COR-L47 (cell line): ENCODE measurements at regions not wholly inside any gene's neighbourhood (a gene's known extent, or its start where the extent isn't known, plus 50 kb on each side); places are given as distances from the start of the nearest gene placed in this dataset.
A peak's percentile ranks its signal among the peaks of the same experiment; 100 is the strongest.

ENCODE experiments used
- DNase-seq: peaks from one replicate; lab custom pipeline; 2025; lab: John Stamatoyannopoulos, UW

DNA sequence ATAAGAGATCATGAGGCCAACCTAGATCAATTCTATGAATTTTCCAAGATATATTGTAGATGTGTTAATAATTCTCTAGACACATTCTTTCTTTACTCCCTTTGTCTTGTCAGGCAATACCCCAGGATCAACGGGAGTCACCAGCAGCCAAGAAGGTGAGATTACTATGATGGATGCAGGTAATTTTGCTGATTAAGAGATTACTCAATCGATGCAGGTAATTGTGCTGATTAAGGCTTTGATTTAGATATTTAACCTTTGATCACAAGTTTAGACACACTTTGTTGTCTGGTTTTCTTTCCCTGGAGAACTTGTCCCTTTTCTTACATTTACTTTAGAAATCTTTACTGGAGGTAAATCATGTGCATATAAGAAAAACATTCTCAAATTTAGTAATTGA lies 134.3 kb upstream of the CNTN1 start:
- DNase-seq = no peak

DNA sequence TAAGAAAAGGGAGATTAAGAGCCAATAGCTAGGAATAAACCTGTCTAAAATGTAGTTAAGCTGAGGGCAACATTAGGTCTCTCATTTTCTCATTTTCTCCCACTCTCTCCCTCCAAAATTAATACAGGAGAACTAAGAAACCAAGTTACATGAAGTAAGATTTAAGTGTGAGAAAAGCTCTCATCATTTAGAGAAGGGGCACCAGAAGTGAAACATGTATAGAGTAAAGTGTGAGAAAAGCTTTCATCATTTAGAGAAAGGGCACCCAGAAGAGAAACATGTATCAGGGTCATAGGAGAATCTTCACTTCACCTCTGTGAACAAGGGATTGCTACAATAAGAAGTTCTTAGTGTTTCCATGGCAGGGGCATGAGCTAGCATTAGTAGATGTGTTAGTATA lies 132.4 kb upstream of the CNTN1 start:
- DNase-seq = no peak

DNA sequence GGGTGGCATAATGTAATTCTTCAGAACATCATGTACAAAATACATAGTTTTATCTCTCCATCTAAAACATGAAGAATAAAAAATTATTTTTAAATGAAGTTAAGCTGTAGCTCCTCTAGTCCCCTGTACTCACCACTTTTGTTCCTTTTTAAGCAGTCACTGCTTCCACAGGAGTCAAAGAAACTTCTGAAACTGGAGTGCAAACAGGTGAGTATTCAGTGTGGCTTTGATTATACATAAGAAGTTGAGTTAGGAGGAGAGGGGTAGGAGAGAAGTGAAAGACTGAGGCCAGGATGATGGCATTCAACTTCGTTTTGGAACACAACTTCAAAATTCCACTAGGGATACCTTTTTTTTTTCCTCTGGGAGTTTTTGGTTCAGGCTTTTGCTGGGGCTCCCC lies 131.4 kb upstream of the CNTN1 start:
- DNase-seq = no peak

DNA sequence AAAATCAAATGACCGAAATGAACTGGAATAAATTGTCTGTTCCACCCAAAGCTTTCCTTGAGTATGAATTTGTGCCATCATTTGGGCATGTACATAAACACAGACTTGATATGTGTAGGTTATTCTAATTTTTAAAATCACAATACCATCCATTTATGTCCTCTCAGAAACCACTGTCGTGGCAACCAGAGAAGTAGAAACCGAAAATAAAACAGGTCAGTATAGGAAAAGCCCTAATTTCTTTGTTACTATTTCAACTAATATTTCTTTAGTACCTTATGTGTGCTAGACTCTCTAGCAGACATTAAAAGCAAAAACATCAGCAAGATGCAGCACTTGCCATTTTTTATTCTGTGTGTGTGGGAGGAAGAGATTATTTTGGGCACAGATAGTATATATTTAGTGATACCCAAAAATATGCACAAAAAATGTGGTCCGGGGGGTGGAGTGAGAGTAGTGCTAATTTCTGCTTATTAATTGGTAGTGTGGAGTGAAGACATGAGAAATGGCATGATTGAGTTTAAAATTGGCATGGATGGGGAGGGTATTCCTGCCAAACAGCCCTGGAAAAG lies 130.8 kb upstream of the CNTN1 start:
- no peak for DNase-seq

DNA sequence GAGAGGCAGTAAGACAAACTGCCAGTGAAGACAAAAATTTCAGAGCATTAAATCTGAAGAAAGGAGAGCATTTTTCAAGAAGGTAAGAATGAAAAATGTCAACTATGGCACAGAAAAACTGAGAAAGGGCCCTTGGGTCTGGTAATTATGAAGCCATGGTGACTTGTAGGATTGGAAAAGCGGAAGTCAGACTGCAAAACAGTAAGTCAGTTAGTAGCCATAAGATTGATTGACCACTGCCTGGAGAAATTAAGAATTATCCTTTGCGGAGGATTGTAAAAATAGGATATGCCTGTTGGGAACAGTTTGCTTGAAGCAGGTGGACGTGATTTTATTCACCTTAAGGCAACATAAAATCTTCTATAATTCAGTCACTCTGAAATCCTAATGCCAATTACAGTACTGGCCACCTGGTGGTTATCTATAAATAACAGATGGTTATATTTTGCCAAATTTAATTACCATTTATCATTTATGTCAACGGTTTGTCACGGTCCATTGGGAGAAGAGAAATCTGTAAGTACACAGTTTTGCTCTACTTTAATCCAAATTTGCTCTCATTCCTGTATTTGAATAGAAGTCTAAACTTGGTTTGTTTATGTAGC lies 127.1 kb upstream of the CNTN1 start:
- DNase-seq = peak; percentile 69

DNA sequence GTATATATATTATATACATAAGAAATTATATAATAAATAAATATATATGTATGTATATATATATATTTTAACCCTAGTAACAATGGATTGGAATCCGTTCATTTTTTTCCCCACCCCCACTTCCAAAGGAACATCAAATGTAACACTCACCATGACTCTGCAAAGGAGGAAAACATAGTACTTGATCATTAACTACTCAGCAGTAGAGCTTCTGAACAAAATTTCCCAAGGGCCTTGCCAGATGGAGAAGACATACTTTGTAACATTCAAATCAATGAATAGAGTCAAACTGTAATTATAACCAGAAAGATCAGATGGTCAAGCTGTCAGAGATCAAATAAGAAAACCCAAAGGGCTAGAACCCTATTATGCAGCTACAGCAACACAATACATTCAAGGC lies 126.0 kb upstream of the CNTN1 start:
- no peak for DNase-seq

DNA sequence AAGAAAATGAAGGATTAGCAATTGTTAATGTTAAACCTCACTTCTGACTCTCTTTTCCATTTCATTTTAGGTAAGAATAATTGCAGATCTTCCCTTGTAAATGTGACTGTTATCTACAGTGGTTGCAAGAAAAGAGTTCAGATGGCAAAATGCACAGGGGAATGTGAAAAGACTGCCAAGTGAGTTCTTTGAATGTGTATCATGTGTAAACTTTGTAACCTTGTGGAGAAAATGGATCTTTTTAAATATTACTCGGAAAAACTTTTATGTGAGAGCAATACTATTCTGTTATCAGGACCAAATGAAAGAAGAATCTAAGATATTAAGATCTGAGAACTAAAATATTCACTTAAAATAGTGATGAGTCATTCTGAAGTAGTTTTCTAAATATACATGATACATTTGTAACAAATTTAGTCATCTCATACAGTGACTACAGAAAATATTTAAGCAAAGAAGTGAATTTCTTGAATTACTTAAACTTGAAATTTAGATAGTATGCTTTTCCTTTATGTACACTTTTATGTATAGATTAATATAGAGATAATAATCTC lies 122.5 kb upstream of the CNTN1 start:
- DNase-seq = no peak

DNA sequence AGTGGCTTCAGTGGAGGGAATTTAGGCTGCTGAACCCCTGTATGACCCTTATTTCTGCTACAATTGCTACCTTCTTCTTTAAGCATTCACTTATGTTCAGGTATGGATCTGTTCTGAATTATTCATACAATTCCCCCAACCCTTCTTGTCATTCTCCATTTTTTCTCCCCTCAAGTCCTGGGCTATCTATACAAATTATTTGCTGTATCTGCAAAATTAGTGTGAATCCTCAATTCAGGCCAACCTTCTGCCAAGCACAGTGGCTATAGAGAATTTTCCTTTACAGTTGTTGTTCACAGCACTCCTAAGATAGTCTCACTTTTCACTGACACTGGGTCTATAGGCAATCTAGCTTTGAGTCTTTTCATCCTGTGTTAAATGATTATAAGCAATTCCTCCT lies 119.2 kb upstream of the CNTN1 start:
- no peak for DNase-seq

DNA sequence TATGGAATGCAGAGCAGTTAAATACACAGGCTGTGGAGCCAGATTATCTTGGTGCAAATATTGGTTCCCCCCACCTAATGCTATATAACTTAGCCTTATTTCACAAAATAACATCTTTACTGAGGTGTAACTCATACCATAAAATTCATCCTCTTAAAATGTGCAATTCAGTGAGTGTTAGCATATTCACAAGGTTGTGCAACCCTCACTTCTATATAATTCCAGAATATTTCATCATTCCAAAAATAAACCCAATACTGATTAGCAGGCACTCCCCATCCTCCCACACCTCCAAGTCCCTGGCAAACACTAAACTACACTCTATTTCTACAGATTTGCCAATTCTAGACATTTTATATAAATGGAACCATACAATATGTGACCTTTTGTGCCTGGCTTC lies 116.3 kb upstream of the CNTN1 start:
- no peak for DNase-seq

DNA sequence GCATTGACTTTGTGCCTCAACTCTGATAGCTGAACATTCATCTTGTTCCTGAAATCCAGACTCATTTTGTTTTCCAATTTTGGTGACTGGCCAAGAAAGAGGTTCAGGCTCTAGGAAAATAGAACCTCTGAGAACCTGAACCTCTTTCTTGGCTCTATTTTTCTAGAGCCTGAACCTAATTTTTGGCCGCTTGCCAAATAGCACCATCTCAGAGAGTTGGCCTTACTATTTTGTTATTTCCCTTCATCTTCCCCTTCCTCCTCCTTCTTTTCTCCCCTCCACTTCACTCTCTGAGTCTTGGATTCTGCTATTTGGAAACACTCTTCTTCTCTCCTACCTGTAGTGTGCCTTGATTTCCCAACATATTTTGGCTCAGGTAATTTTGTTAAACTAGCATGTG lies 114.4 kb upstream of the CNTN1 start:
- DNase-seq = no peak

DNA sequence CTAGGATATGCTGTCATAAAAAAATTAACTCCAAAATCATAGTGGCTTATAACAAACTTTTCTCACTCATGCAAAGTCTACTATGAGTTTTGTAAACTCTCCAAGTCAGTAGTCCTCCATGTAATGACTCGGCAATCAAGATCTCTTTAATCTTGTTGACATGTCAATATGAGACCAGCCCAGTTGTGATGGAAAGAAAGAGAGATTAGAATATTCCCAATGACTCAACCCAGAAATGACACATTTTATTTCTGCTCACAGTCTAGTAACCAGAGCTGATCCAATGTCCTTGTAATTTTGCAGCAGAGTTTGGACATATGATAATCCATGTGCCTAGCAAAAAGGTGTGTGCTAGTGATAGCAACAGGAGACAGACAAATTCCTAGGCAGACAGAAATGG lies 112.6 kb upstream of the CNTN1 start:
- DNase-seq = no peak

DNA sequence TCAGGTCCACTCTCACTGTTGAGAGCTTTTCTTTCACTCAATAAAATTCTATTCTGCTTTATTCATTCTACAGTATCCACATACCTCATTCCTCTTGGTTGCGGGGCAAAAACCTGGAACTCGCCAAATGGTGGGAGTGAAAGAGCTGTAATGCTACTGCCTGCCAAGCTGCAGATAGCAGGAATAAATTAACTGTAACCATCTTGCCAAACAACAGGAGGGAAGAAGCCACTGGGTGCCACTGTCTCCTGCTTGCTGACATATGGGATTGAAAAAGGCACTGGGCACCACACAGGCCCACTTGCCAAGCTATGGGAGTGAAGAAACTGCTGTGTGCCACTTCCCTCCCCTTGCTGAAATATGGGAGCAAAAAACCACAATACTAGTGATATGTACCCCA lies 111.9 kb upstream of the CNTN1 start:
- DNase-seq = no peak

DNA sequence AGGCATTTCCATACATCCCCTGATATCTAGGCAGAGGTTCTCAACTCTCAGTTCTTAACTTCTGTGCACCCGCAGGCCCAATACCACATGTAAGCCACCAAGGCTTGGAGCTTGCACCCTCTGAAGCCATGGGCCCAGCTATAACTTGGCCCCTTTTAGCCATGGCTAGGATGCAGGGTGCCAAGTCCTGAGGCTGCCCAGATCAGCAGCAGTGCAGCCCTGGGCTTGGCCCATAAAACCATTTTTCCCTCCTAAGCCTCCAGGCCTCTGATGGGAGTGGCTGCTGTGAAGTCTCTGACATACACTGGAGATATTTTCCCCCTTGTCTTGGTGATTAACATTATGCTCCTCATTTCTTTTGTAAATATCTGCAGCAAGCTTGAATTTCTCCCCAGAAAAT lies 110.3 kb upstream of the CNTN1 start:
- DNase-seq = no peak

DNA sequence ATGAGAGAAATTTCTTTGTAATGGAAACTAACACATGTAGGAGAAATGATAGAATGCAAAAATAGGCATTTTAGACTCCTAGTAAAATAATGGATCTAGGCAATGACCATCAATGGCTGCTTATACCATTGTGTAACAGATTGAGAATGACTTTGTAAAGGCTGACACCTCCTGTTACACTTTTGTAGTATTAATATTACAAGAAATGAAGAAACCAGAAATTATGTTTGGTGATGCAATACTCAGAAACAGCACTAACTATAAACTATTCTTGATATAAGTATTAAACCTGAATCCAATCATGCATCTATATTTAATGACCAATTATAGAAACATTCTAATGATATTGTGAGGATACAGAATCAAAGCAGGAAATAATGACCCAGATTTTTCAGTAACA lies 108.5 kb upstream of the CNTN1 start:
- no peak for DNase-seq

DNA sequence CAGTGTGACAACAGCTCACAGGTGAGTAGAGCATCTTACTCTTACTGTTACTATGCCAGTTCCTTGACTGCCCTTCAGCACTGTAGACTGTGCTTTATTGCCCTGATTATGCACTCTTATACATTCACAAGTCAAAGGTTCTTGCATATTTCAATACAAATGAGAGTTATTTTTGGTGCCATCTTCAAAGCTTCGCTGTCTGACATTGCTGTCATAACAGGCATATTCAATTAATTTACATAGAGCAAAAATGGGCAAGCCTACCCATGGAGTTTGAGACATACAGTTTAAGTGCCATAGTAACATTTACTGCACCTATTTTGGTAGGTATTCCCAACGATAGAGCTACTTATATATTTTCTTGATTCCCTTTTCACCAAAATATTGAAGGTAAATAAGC lies 107.5 kb upstream of the CNTN1 start:
- no peak for DNase-seq

DNA sequence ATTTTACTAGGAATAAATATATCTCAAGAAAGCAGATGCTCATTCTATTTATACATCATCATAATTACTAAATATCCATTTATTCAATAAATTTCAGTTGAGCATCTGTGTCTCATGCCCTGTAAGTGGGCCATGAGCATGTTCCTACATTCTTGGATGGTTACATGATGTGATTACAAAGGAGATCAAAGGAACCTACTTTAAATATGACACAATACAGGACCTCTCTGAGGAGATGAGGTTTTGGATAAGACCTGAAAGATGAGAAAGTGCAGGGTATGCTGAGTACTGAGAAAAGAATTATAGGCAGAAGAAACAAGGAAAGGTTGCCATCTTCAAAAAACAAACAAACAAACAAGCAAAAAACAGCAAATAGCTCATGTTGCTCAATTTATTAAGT lies 105.4 kb upstream of the CNTN1 start:
- no peak for DNase-seq

DNA sequence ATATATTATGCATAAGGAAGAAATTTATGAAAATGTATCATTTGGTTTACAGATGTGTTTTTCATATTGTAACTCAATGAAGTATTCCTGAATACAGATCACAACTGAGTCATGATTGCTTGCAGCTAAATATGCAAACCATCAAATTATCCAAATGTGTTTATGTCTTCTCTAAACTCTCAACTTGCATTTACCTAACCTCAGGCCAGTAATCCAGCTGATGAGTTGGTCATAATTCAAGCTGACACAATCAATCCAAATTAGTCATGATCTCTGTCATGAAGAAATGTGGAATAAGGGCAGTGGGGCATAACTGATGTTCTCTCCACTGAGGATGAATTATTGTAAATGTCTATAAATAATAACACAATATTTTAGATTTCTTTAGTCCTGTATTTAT lies 104.8 kb upstream of the CNTN1 start:
- DNase-seq = no peak

DNA sequence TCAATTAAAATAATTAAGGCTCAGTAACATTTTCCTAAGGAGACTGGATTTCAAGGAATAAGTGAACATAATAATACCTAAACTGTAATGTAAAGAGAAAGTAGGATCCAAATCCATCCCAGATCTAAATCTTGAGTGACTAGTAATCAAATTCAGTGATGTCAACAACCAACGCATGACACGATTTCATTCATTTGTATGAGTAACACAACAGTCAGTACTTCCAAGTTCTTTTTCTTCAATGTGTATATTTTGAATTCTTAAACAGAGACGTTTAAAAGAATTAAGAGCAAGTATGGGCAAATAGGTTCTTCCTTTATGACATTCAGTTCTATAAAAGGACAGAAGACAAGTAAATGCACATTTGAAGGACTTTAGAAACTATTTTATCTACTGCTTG lies 104.3 kb upstream of the CNTN1 start:
- no peak for DNase-seq

DNA sequence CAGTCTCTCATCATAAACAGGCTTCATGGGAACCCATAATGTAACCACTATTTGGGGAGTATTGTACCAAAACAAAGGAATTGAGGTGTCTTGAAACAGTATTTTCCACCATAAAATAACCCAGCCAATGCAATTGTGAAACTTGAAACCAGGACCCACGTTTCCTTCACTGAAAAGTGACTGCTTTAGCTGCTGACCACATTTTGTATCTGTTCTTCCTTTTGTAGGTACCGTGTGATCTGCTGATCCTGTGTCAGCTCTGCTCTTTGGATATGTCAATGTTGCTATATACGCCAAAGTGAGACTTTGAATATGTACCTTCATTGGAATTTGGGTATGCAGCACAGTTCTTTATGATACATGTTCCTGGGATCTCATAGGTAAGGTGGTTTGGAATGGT lies 95.1 kb upstream of the CNTN1 start:
- no peak for DNase-seq

DNA sequence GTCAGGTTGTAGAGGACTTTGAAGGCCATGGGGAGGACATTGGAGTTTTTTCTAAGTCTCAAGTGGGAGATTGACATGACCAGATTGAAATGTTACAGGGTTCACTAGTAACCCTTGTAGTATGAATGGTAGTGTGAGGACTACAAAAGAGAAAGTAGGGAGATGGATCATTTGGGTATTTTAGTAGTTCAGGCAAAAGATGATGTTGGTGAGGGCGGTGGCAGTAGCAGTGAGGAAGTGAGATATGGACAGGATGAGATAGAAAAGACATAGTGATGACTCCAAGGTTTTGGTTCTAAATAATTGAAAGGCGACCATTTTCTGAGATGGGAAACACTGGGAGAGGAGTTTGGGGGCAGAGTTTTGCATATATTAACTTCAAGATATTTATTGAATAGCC lies 94.2 kb upstream of the CNTN1 start:
- DNase-seq = no peak

DNA sequence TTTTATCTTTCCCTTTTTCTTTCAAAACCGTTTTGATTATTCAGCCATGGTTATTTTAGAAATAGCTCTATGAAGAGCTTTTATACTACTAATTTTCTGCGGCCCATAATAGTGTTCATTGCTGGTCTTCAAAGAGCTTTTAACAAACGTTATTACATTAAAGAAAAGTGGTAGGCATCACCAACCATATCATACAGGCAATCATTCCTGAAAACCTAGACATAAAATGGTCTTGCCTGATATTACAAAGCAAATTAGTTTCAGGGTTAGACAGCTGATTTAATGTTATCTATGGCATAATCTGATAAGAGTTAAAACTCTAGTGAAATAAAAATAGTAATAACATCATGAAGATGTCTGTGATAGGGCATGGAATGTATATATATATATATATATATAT lies 89.7 kb upstream of the CNTN1 start:
- no peak for DNase-seq

DNA sequence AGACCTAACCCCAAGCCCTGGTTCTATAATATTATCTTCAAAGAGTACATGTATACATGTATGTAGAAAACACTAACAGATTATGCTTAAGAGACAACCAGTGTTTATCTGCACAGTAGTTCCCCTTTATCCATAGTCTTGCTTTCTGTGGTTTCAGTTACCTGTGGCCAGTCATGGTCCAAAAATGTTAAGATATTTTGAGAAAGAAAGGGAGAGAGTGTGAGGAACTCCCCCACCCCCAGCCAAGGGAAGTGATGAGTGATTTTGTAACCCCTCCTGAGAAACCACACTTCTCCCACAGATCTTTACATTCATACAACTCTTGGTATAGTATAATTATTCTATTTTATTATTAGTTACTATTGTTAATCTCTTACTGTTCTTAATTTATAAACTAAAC lies 77.3 kb upstream of the CNTN1 start:
- DNase-seq = no peak

DNA sequence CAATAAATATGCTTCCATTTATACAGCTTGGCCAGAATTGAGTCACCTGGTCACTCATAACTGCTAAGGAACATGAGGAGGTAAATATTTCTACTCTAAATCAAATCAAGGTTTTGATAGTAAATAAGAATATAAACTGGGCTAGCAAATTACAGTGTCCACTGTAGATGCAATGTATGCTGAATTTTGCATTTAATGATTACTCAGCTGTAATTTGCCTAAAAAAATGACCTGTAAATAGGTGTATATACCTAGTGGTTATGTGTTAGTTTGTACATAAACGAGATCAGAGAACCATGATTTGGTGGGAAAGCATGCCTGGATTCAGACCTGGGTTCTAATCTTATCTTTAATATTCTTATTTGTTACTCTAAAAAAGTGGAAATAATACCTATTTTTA lies 76.6 kb upstream of the CNTN1 start:
- DNase-seq = no peak

DNA sequence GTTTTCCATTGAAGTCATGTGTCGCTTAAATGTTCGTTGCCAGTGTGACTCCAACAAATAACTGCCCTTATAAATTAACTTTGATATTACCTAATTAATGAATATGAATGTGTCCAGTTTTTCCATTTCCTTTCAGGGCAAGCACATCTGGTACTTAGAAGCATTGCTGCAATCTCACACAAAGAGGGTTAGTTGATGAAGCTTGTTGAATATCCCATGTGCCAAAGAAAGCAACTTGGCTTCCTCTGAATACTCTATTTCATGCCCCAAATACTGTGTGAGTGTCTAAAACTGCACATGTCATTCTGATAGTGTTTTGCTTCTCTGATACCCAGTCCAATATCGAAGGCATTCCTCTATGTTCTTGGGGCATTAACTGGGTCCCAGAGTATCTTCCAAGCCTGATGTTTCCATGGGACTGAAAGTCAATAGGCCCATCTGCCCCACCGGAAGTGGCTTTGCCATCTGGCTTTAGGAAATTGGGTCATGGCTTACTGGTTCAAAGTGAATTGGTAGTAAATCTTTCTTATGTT lies 75.8 kb upstream of the CNTN1 start:
- DNase-seq = no peak
